Spleen (tissue), 7 donors: ENCODE measurements at regions not wholly inside any gene's neighbourhood (a gene's known extent, or its start where the extent isn't known, plus 50 kb on each side); places are given as distances from the start of the nearest gene placed in this dataset.

Experiments
- CTCF ChIP-seq, 11 experiments: fragments of 200-600 bp in 7 of 11; fragments of 450-650 bp in 4 of 11; sonication (generic) in 4 of 11; IDR thresholded peaks in 8 of 11; conservative IDR thresholded peaks in 3 of 11; 1 replicate in 7 of 11; 2 replicates in 4 of 11; pipeline versions ENCODE4 v1.4.0 to v1.8.0; 2016 to 2021; ENCODE audit warnings: antibody characterized with exemption in 11 of 11, inconsistent platforms in 4 of 11, mild to moderate bottlenecking in 1 of 11
- POLR2A ChIP-seq, 3 donors: fragments of 450-650 bp; IDR thresholded peaks; one replicate each; pipeline ENCODE4 v1.5.1; 2017; ENCODE audit warnings: antibody characterized with exemption in 3 of 3, mild to moderate bottlenecking in 1 of 3
- POLR2AphosphoS5 ChIP-seq, 3 donors: sonication (generic); formaldehyde crosslinking; IDR thresholded peaks; one replicate each; pipeline ENCODE4 v1.5.1; 2017; ENCODE audit warnings: antibody characterized with exemption in 3 of 3
- donor health status: DM: no; HTN: no; CAD: no; lungs with moderate emphysema.
- donor health status: DM: no; HTN: no; CAD: no.
- donor health status: DM: no; HTN: no; CAD: no.

- no peak for TF ChIP-seq POLR2AphosphoS5 (IDR thresholded peaks at IDR 0.05)
- TF ChIP-seq CTCF (IDR thresholded peaks at IDR 0.05 in 8 of 11, conservative IDR thresholded peaks at IDR 0.05 in 3 of 11) = no peak
- TF ChIP-seq POLR2A (IDR thresholded peaks at IDR 0.05) = no peak
Observed at GRCh38 chr1:199751506-199751905, 276.0 kb upstream of the NR5A2 start.
